ENCODE measurements at regions not wholly inside any gene's neighbourhood (a gene's known extent, or its start where the extent isn't known, plus 50 kb on each side); places are given as distances from the start of the nearest gene placed in this dataset.

GRCh38 chr14:81673930-81674329, 140.3 kb upstream of the SEL1L start:
- DNase-seq = no peak

GRCh38 chr14:81676395-81676794, 142.7 kb upstream of the SEL1L start:
- DNase-seq = no peak

- no peak for DNase-seq
These were observed 143.2 kb upstream of the SEL1L start for GRCh38 chr14:81676879-81677278.

- DNase-seq = no peak
These were observed 144.1 kb upstream of the SEL1L start for GRCh38 chr14:81677736-81678135.

- DNase-seq = no peak
These were observed 145.6 kb upstream of the SEL1L start for GRCh38 chr14:81679226-81679625.

GRCh38 chr14:81681541-81681940, 147.9 kb upstream of the SEL1L start:
- no peak for DNase-seq

GRCh38 chr14:81682134-81682533, 148.5 kb upstream of the SEL1L start:
- no peak for DNase-seq

- DNase-seq = no peak
These were observed 149.0 kb upstream of the SEL1L start for GRCh38 chr14:81682701-81683100.

GRCh38 chr14:81684696-81685095, 151.0 kb upstream of the SEL1L start:
- DNase-seq = no peak

- no peak for DNase-seq
These were observed 152.9 kb upstream of the SEL1L start for GRCh38 chr14:81686512-81686911.

GRCh38 chr14:81691931-81692330, 158.3 kb upstream of the SEL1L start:
- no peak for DNase-seq

- DNase-seq = no peak
These were observed 160.8 kb upstream of the SEL1L start for GRCh38 chr14:81694419-81694818.

GRCh38 chr14:81709681-81710080, 176.0 kb upstream of the SEL1L start:
- DNase-seq = no peak

GRCh38 chr14:81710232-81710845, 176.7 kb upstream of the SEL1L start:
- no peak for DNase-seq

- no peak for DNase-seq
These were observed 182.1 kb upstream of the SEL1L start for GRCh38 chr14:81715731-81716130.

GRCh38 chr14:81716953-81717352, 183.3 kb upstream of the SEL1L start:
- DNase-seq = no peak

GRCh38 chr14:81723956-81724355, 190.3 kb upstream of the SEL1L start:
- DNase-seq = no peak

GRCh38 chr14:81727218-81727617, 193.6 kb upstream of the SEL1L start:
- no peak for DNase-seq

- DNase-seq = no peak
These were observed 194.8 kb upstream of the SEL1L start for GRCh38 chr14:81728447-81728846.

GRCh38 chr14:81729622-81730021, 196.0 kb upstream of the SEL1L start:
- DNase-seq = no peak

GRCh38 chr14:81737938-81738337, 204.3 kb upstream of the SEL1L start:
- no peak for DNase-seq

GRCh38 chr14:81738946-81739659, 205.4 kb upstream of the SEL1L start:
- DNase-seq = no peak

- no peak for DNase-seq
These were observed 210.0 kb upstream of the SEL1L start for GRCh38 chr14:81743605-81744004.

GRCh38 chr14:81751198-81751597, 217.5 kb upstream of the SEL1L start:
- no peak for DNase-seq

- no peak for DNase-seq
These were observed 225.9 kb upstream of the SEL1L start for GRCh38 chr14:81759541-81759940.

Data from activated CD8-positive, alpha-beta memory T cell treated with anti-CD3 and anti-CD28 coated beads for 24 hours (primary cell).